ENCODE measurements at regions not wholly inside any gene's neighbourhood (a gene's known extent, or its start where the extent isn't known, plus 50 kb on each side); places are given as distances from the start of the nearest gene placed in this dataset.
"Not testable (repeated sequence)": the region's sequence is repeated elsewhere in the genome, so short reads cannot be mapped to it uniquely, and the experiment has no call there.

DNA sequence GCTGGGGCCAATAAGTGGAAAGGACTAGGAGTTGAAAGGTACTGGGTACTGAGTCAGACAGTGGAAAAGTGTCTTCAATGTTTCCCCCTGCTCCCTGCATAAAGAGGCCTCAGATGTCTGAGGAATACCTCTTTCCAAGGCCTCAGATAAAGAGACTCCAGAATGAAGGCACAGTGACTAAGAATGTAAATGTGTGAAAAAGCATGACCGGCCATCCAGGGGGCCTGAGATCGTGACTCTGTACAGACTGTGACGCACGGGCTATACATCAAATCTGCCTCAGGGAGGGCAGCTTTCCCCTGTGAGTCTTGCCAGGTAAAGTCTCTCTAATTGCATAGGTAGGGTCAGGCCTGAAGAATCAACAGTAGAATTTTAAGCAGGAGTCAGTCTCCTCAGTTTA is 1690.5 kb downstream of the KCNT2 start:
- DNase-seq (ENCODE audit: low spot score), result no peak

GRCh38 chr1:194908643-194909042 is 1699.6 kb downstream of the KCNT2 start:
- no peak for DNase-seq (ENCODE audit: low spot score)

DNA sequence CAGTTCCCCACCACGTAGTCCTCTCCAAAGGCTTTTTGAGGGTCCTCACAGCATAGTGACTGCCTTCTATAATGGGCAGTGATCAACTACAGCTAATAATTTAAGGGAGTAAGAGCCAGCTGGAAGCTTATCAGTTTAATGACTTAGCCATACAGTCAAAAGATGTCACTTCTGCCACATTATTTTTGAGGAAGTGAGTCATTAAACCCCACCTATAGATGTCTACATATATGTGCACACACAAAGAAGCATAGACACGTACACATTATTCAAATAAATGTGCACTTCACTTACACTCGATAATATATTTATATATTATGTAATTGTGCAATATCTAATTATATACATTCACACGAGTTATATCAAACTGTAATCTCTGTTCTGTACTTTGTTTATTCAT is 1704.7 kb downstream of the KCNT2 start:
- no peak for DNase-seq (ENCODE audit: low spot score)

- DNase-seq (ENCODE audit: low spot score), result no peak
These were observed 1702.9 kb upstream of the B3GALT2 start for GRCh38 chr1:194889310-194889709.

DNA sequence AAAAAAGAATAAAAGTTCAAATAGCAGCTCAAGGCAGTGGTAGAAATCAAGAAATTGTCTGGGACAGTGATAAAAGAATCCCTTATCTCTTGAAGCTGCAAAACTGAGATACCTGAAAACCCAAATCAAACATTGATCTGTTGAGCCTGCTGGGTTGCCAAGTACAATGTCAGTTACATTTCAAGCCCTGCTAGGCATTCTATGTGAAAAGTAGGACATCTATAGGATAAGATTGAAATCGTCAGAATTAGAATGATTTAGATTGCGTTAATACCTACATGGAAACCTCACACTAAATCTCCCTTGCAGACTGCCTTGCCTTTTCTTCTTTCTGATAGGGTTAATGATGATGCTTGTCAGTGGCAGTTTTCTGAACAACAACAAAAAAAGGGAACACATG is 1684.4 kb upstream of the B3GALT2 start:
- DNase-seq (ENCODE audit: low spot score), result no peak

DNA sequence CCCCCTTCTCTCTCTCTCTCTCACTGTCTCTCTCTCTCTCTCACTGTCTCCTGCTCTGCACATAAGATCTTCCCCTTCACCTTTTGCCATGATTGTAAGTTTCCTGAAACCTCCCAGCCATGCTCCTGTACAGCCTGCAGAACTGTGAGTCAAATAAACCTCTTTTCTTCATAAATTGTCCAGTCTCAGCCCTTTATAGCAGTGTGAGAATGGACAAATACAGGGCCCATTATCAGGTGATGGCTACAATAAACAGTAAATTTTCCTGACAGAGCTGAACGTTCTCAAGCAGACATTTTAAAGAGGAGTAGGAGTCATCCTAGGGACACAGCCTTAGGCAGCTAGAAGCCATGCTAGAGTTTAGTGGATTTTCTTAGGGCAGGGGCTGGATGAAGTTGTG is 1679.7 kb upstream of the B3GALT2 start:
- no peak for DNase-seq (ENCODE audit: low spot score)

DNA sequence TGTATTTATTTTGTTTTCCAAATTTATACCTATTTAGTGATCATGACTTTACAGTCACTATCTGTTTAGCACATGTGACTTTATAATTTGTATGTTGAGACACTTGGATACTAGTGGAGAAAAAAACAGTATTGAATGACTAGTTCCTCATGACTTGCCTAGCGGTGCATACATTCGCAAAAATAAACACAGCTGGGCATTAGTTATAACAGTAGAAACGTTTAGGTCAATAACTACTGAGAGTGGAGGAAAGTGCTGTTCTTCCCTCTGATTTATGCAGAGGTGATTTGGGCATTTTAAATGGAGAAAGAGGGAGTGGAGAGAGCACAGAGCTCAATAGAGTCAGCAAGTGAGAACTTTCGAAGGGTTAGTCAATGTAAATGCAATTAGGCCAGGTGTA is 1679.0 kb upstream of the B3GALT2 start:
- DNase-seq (ENCODE audit: low spot score), result no peak

- DNase-seq (ENCODE audit: low spot score), result no peak
These were observed 1675.7 kb upstream of the B3GALT2 start for GRCh38 chr1:194862129-194862528.

DNA sequence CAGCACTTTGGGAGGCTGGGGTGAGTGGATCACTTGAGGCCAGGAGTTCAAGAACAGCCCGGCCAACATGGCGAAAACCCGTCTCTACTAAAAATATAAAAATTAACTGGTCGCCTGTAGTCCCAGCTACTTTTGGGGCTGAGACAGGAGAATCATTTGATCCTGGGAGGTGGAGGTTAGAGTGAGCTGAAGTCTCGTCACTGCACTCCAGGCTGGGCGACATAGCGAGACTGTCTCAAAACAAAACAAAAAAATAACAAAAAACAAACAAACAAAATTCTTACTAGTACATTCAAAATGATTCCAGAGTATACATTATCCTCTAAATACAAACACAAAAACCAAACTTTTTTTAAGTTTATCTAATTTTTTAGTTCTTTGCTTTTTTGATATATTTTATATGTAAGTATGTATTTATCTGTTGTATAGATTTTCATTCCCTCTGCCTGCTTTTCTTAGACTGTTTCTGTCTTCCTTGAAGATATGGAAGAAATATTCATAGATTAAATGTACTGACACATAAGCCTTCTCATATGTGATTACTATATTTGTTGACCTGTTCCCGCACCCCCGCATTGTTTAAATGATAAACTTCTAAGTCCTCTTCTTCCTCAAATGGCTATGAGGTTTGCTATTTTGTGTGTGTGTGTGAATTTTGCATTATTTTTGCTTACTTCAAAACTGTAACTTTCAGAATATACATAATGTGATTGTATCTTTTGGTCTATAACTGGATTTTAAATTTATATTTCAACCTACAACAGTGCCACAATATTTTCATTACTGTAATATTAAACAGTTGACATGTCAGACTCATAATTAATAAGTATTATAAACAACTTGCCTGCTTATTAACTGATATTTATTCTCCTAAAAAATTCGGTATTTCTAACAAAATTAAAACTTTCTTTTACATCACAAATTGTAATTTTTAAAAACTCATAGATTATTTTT is 1674.1 kb upstream of the B3GALT2 start:
- no peak for DNase-seq (ENCODE audit: low spot score)

GRCh38 chr1:194859481-194860154 is 1673.2 kb upstream of the B3GALT2 start:
- not testable (repeated sequence) for DNase-seq (ENCODE audit: low spot score)

DNA sequence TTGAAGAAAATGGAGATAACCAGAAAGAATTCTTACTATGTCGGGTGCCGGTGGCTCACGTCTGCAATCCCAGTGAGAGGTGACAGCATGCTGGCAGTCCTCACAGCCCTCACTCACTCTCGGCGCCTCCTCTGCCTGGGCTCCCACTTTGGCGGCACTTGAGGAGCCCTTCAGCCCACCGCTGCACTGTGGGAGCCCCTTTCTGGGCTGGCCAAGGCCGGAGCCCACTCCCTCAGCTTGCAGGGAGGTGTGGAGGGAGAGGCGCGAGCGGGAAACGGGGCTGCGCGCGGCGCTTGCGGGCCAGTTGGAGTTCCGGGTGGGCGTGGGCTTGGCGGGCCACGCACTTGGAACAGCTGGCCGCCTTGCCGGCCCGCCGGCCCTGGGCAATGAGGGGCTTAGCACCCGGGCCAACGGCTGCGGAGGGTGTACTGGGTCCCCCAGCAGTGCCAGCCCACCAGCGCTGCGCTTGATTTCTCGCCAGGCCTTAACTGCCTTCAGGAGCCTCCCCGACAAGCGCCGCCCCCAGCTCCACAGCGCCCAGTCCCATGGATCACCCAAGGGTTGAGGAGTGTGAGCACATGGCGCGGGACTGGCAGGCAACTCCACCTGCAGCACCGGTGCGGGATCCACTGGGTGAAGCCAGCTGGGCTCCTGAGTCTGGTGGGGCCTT is 1672.5 kb upstream of the B3GALT2 start:
- DNase-seq (ENCODE audit: low spot score), result not testable (repeated sequence)

DNA sequence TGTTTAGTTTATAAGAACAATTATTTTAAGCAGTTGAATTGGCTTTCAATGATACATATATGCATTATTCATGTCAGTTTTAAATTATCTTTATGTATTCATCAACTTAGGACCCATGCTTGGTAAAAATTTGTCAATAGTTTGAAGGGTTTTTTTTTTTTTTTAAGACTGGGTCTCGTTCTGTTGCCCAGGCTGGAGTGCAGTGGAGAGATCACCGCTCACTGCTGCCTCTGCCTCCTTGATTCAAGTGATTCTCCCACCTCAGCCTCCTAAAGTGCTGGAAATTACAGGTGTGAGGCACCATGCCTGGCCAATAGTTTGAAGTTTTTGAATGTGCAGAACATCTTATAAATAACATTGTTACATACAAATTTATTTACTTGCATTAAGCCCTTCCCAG is 1671.0 kb upstream of the B3GALT2 start:
- DNase-seq (ENCODE audit: low spot score), result no peak

- DNase-seq (ENCODE audit: low spot score), result no peak
These were observed 1662.4 kb upstream of the B3GALT2 start for GRCh38 chr1:194848846-194849245.

DNA sequence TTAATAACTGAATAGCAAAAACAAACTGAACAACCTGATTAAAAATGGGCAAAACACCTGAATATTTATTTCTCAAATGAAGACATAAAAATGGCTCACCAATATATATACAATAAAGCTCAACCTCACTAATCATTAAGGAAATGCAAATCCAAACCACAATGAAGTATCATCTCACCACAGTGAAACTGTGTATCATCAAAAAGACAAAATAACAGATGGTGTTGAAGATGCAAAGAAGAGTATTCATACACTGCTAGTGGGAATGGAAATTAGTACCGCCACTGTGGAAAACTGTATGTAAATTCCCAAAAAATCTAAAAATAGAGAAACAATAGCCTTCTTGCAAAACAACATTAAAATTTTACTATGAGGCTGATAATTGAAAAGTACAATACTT is 1660.1 kb upstream of the B3GALT2 start:
- DNase-seq (ENCODE audit: low spot score), result no peak

GRCh38 chr1:194843077-194843476 is 1656.7 kb upstream of the B3GALT2 start:
- DNase-seq (ENCODE audit: low spot score), result no peak

DNA sequence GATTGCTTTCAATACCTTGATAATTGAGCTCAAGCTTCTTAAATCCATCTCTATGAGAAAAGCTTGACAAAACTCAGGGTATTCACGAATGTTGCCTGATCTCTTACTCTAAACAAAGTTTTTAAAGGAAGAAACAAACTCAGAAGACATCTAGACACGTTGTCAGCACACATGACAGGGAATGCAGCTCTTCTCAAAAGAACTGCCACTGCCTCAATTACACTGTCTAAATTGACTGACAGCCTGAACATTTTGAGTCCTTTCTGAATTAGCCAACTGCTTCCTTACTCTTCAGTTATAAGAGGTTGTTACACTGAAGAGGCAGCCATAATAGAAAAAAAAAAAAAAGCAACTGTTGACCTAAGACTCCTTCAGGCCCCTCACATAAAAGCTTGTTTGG is 1646.7 kb upstream of the B3GALT2 start:
- DNase-seq (ENCODE audit: low spot score), result no peak

GRCh38 chr1:194831595-194831994 is 1645.2 kb upstream of the B3GALT2 start:
- not testable (repeated sequence) for DNase-seq (ENCODE audit: low spot score)

GRCh38 chr1:194830387-194830786 is 1644.0 kb upstream of the B3GALT2 start:
- no peak for DNase-seq (ENCODE audit: low spot score)

GRCh38 chr1:194829492-194829891 is 1643.1 kb upstream of the B3GALT2 start:
- DNase-seq (ENCODE audit: low spot score), result no peak

GRCh38 chr1:194825382-194825781 is 1639.0 kb upstream of the B3GALT2 start:
- DNase-seq (ENCODE audit: low spot score), result no peak

GRCh38 chr1:194821091-194821490 is 1634.7 kb upstream of the B3GALT2 start:
- DNase-seq (ENCODE audit: low spot score), result no peak

GRCh38 chr1:194818674-194819073 is 1632.3 kb upstream of the B3GALT2 start:
- no peak for DNase-seq (ENCODE audit: low spot score)

- no peak for DNase-seq (ENCODE audit: low spot score)
These were observed 1630.4 kb upstream of the B3GALT2 start for GRCh38 chr1:194816859-194817258.

Measured in cerebellar cortex (tissue), 1 donor.